Stomach (tissue), 8 donors: ENCODE measurements at regions not wholly inside any gene's neighbourhood (a gene's known extent, or its start where the extent isn't known, plus 50 kb on each side); places are given as distances from the start of the nearest gene placed in this dataset.

Experiments used
- DNase-seq, 2 donors: peaks; one replicate each; pipeline versions ENCODE4 v3.0.0 to v3.0.0-alpha.2; 2013 to 2019
- H3K27ac ChIP-seq, 5 donors: fragments of 200-600 bp in 4 of 5; sonication (generic) in 4 of 5; one replicate each; pipeline ENCODE4 v1.5.1; 2013 to 2019; ENCODE audit warnings: mild to moderate bottlenecking in 1 of 5, moderate library complexity in 1 of 5
- H3K27me3 ChIP-seq, 3 donors: fragments of 200-600 bp; sonication (generic); one replicate each; pipeline ENCODE4 v1.5.1; 2017 to 2019; ENCODE audit warnings: mixed run types in 1 of 3
- H3K36me3 ChIP-seq, 4 donors: fragments of 200-600 bp; sonication (generic); 1 replicate in 3 of 4; 2 replicates in 1 of 4; pipeline ENCODE4 v1.5.1; 2016 to 2019
- H3K4me1 ChIP-seq, 4 donors: fragments of 200-600 bp; sonication (generic); one replicate each; pipeline ENCODE4 v1.5.1; 2016 to 2019
- H3K4me3 ChIP-seq, 4 donors: fragments of 200-600 bp; sonication (generic) in 3 of 4; one replicate each; pipeline ENCODE4 v1.5.1; 2016 to 2019; ENCODE audit warnings: mild to moderate bottlenecking in 1 of 4
- H3K9me3 ChIP-seq, 4 donors: fragments of 200-600 bp; sonication (generic); one replicate each; pipeline ENCODE4 v1.5.1; 2016 to 2019
- CTCF ChIP-seq, 7 experiments: fragments of 450-650 bp in 4 of 7; fragments of 200-600 bp in 3 of 7; sonication (generic) in 3 of 7; IDR thresholded peaks; one replicate each; pipeline ENCODE4 v1.5.1; 2016 to 2019; ENCODE audit warnings: antibody characterized with exemption in 7 of 7, control low read depth in 2 of 7, mild to moderate bottlenecking in 1 of 7
- EP300 ChIP-seq: sonication (generic); formaldehyde crosslinking; IDR thresholded peaks from one replicate; pipeline ENCODE4 v1.6.1; 2017; ENCODE audit warnings: antibody characterized with exemption
- POLR2A ChIP-seq, 4 donors: fragments of 450-650 bp; IDR thresholded peaks; one replicate each; pipeline ENCODE4 v1.6.1; 2016; ENCODE audit warnings: antibody characterized with exemption in 4 of 4, control low read depth in 2 of 4, mild to moderate bottlenecking in 1 of 4, moderate library complexity in 1 of 4
- POLR2AphosphoS5 ChIP-seq, 3 donors: sonication (generic); formaldehyde crosslinking; IDR thresholded peaks; one replicate each; pipeline ENCODE4 v1.6.1; 2016; ENCODE audit warnings: antibody characterized with exemption in 3 of 3
- WGBS, 5 donors: extraction: QIAGEN DNeasy Blood & Tissue Kit in 3 of 5; methylation state at CpG; one replicate each; pipeline versions ENCODE4 v1.1.5 to v1.1.7; 2013 to 2018; 5-methylcytosine and 5-hydroxymethylcytosine counted together
- intact Hi-C: fragments of 100-400 bp; cut with DNase I; formaldehyde crosslinking; loops from one replicate; pipeline ENCODE4 v1.15.1; 2023; ENCODE audit warnings: low total_unique reads
- donor health status: healthy with polysubstance abuse.
- donor health status: Bipolar disorder and iron deficiency.
- donor health status: healthy.

GRCh38 chr14:66312451-66312850, 173.7 kb upstream of the CCDC196 start:
- Histone ChIP-seq H3K27me3 (no peaks in the 10 kb centered on the region), H3K4me1 (no peaks in the 10 kb centered on the region), H3K4me3 (no peak overlapping the region), H3K9me3 (peaks cover 0 to 22% (median 5%) of the 10 kb centered on the region in 4 donors), H3K27ac (no peak overlapping the region), H3K36me3 (no peaks in the 10 kb centered on the region)
- 72 to 84% (median 72%) methylated on average over 3 of the region's 3 CpGs for WGBS, 5 donors
- no peak for DNase-seq
- intact Hi-C loops: no loop called here
- TF ChIP-seq POLR2AphosphoS5 (IDR thresholded peaks at IDR 0.05): no peak

- no peaks in the 10 kb centered on the region for H3K36me3 ChIP-seq
- intact Hi-C loops: no loop called here
- H3K4me1 ChIP-seq: no peaks in the 10 kb centered on the region
- H3K27me3 ChIP-seq: no peaks in the 10 kb centered on the region
- peaks cover 0 to 23% (median 9%) of the 10 kb centered on the region in 4 donors for H3K9me3 ChIP-seq
- no peak for DNase-seq
- 27 to 44% (median 35%) methylated on average over 1 of the region's 1 CpG for WGBS, 5 donors
- no peak overlapping the region for H3K27ac ChIP-seq
- TF ChIP-seq POLR2AphosphoS5 (IDR thresholded peaks at IDR 0.05) (no peak), EP300 (no peak), CTCF (IDR thresholded peaks at IDR 0.05) (no peak), POLR2A (IDR thresholded peaks at IDR 0.05) (no peak)
- H3K4me3 ChIP-seq: no peak overlapping the region
These were observed 171.1 kb upstream of the CCDC196 start for GRCh38 chr14:66315098-66315497.

GRCh38 chr14:66315548-66315947, 170.6 kb upstream of the CCDC196 start:
- Histone ChIP-seq H3K27me3 (no peaks in the 10 kb centered on the region), H3K36me3 (no peaks in the 10 kb centered on the region), H3K9me3 (peaks cover 0 to 23% (median 9%) of the 10 kb centered on the region in 4 donors), H3K4me1 (no peaks in the 10 kb centered on the region), H3K4me3 (no peak overlapping the region), H3K27ac (no peak overlapping the region)
- intact Hi-C loops: no loop called here
- no peak for DNase-seq
- WGBS, 5 donors: 40 to 67% (median 53%) methylated on average over 1 of the region's 1 CpG
- TF ChIP-seq POLR2AphosphoS5 (IDR thresholded peaks at IDR 0.05): no peak
- TF ChIP-seq EP300: no peak
- TF ChIP-seq POLR2A (IDR thresholded peaks at IDR 0.05): no peak
- no peak for TF ChIP-seq CTCF (IDR thresholded peaks at IDR 0.05)

- intact Hi-C loops: no loop called here
- no peak overlapping the region for H3K27ac ChIP-seq
- DNase-seq: no peak
- no peak overlapping the region for H3K4me3 ChIP-seq
- H3K36me3 ChIP-seq: no peaks in the 10 kb centered on the region
- TF ChIP-seq EP300 (no peak), POLR2AphosphoS5 (IDR thresholded peaks at IDR 0.05) (no peak), CTCF (IDR thresholded peaks at IDR 0.05) (no peak), POLR2A (IDR thresholded peaks at IDR 0.05) (no peak)
- H3K4me1 ChIP-seq: no peaks in the 10 kb centered on the region
- 90 to 100% (median 97%) methylated on average over 1 of the region's 1 CpG for WGBS, 5 donors
- peaks cover 0 to 18% (median 10%) of the 10 kb centered on the region in 4 donors for H3K9me3 ChIP-seq
- H3K27me3 ChIP-seq: no peaks in the 10 kb centered on the region
These were observed 163.6 kb upstream of the CCDC196 start for GRCh38 chr14:66322564-66322963.

GRCh38 chr14:66330228-66330627, 155.9 kb upstream of the CCDC196 start:
- 79 to 84% (median 81%) methylated on average over 4 of the region's 4 CpGs for WGBS, 5 donors
- H3K4me1 ChIP-seq: no peaks in the 10 kb centered on the region
- no peak for DNase-seq
- intact Hi-C loops: no loop called here
- no peak overlapping the region for H3K27ac ChIP-seq
- H3K4me3 ChIP-seq: no peak overlapping the region
- H3K27me3 ChIP-seq: no peaks in the 10 kb centered on the region
- TF ChIP-seq POLR2AphosphoS5 (IDR thresholded peaks at IDR 0.05): no peak
- no peak for TF ChIP-seq EP300
- no peak for TF ChIP-seq CTCF (IDR thresholded peaks at IDR 0.05)
- no peak for TF ChIP-seq POLR2A (IDR thresholded peaks at IDR 0.05)
- no peaks in the 10 kb centered on the region for H3K36me3 ChIP-seq
- H3K9me3 ChIP-seq: no peaks in the 10 kb centered on the region
